Effector memory CD8-positive, alpha-beta T cell (primary cell): ENCODE measurements at regions not wholly inside any gene's neighbourhood (a gene's known extent, or its start where the extent isn't known, plus 50 kb on each side); places are given as distances from the start of the nearest gene placed in this dataset.

Source experiments
- ATAC-seq: fragments of 150-1000 bp; cut with Tn5 transposase; replicated peaks from 2 replicates; pipeline ENCODE4 v1.10.0; 2021; ENCODE audit warnings: mild to moderate bottlenecking, moderate library complexity
- DNase-seq, 3 experiments: peaks; one replicate each; pipeline ENCODE4 v3.0.0; 2021
- H3K27ac Mint-ChIP-seq, 2 donors: one replicate each; pipeline ENCODE4 v1.8.0; 2022; ENCODE audit warnings: mild to moderate bottlenecking in 2 of 2, mixed read lengths in 2 of 2, moderate library complexity in 2 of 2
- H3K27me3 Mint-ChIP-seq, 2 donors: one replicate each; pipeline ENCODE4 v1.8.0; 2022; ENCODE audit warnings: mixed read lengths in 2 of 2
- H3K36me3 Mint-ChIP-seq: one replicate; pipeline ENCODE4 v1.8.0; 2022; ENCODE audit warnings: mild to moderate bottlenecking, moderate library complexity, mixed read lengths; ENCODE audit not compliant: insufficient read depth
- H3K4me1 Mint-ChIP-seq, 2 donors: one replicate each; pipeline ENCODE4 v1.8.0; 2022; ENCODE audit warnings: low read depth in 2 of 2, mixed read lengths in 2 of 2
- H3K4me3 Mint-ChIP-seq, 2 donors: one replicate each; pipeline ENCODE4 v1.8.0; 2022; ENCODE audit warnings: mild to moderate bottlenecking in 2 of 2, mixed read lengths in 2 of 2, moderate library complexity in 2 of 2
- H3K9me3 Mint-ChIP-seq, 2 donors: one replicate each; pipeline ENCODE4 v1.8.0; 2022; ENCODE audit warnings: mixed read lengths in 2 of 2

DNA sequence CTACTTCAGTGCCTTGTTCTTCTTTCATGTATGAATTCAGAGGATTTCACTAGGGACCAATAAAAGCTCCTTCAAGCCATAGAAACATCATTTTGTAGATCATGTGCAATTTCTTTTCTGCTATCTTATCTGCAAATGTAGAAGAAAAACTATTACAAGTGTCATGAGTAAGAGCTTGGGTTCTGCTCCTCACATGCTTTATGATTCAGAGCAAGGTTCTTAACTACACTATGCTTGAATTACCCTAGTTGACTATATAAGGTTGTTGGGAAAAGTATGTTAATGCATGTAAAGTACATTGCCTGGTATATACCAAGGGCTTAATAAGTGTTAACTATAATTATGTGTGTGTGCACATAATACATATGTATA lies 91.4 kb upstream of the S1PR1 start:
- Mint-ChIP-seq H3K27ac (no peak overlapping the region), H3K9me3 (no peaks in the 10 kb centered on the region), H3K36me3 (no peaks in the 10 kb centered on the region), H3K4me1 (no peaks in the 10 kb centered on the region), H3K27me3 (no peaks in the 10 kb centered on the region), H3K4me3 (no peak overlapping the region)
- ATAC-seq, result no peak
- no peak for DNase-seq

DNA sequence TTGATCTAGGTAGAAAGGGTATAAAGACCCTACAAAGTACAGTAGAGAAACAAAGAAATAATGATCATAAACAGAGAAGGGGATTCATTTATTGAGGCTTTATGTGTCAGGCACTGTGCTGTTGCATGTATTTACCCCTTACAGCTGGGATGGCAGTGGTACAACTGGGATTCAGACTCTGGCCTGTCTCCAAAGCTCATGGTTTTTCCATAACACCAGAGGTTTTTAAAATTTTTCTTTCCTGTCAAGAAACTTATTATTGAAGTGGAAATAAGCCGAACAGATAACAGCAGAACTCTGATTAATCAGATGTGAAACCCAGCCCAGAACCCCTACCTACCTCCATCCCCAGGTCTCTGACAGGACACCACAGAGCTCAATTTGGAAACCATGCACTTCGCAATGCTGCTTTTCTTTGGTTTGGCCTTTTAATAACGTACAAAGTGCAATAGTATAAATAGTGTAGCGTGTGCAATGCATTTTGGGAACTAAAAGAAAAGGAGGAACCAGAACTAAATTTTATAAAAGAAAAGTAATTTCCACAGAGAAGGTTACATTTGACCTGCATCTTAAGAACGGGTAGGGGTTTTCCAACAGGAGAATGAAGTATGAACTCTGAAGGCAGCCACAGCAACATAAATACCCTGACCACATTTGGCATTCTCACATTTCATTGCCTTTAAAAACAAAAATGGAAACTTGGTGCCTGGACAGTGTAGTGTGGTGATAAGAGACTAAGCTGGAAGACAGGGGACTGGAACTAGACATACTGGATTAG lies 92.0 kb upstream of the S1PR1 start:
- Mint-ChIP-seq H3K36me3 (no peaks in the 10 kb centered on the region), H3K9me3 (no peaks in the 10 kb centered on the region), H3K4me1 (no peaks in the 10 kb centered on the region), H3K27me3 (no peaks in the 10 kb centered on the region), H3K4me3 (no peak overlapping the region), H3K27ac (peak overlapping the region in 1 of 2 donors; percentile 35)
- DNase-seq (no peak), ATAC-seq (no peak)

DNA sequence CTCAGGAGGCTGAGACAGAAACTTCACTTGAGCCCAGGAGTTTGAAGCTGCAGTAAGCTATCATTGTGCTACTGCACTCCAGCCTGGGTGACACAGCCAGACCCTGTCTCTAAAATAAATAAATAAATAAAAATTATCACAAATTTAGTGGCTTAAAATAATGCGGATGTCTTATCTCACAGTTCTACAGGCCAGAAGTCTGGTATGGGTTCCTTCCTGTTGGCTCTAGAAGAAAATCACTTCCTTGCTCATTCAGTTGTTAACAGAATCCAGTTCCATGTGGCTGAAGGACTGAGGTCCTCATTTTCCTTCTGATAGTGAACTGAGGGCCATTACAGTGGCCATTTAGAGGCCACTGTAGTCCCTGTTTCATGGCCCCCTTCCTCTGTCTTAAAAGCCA lies 94.6 kb upstream of the S1PR1 start:
- Mint-ChIP-seq H3K4me3 (no peak overlapping the region), H3K4me1 (peaks cover 7 to 16% of the 10 kb centered on the region in 2 donors), H3K27ac (no peak overlapping the region), H3K27me3 (no peaks in the 10 kb centered on the region), H3K9me3 (no peaks in the 10 kb centered on the region), H3K36me3 (no peaks in the 10 kb centered on the region)
- DNase-seq, result no peak
- ATAC-seq, result no peak

DNA sequence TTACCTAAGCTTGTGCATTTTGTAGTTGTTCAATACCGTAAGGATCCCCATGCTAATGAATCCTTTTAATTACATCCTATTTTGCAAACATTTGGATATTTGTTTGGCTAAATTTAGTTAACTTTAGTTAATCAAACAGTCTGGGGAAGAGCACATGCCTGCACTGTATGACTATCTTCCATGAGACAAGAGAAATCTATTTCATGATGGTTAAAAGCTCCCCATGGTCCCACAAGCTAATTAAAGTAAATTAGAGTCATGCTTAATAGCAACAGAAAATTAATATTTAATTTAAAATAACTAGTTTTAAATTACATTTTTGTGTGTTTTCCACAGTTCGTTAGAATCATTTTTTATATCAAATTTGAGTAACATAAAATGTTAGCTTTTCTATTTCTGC lies 95.4 kb upstream of the S1PR1 start:
- Mint-ChIP-seq H3K4me1 (peaks cover 15 to 22% of the 10 kb centered on the region in 2 donors), H3K9me3 (no peaks in the 10 kb centered on the region), H3K27ac (no peak overlapping the region), H3K4me3 (no peak overlapping the region), H3K27me3 (no peaks in the 10 kb centered on the region), H3K36me3 (no peaks in the 10 kb centered on the region)
- ATAC-seq (no peak), DNase-seq (no peak)

DNA sequence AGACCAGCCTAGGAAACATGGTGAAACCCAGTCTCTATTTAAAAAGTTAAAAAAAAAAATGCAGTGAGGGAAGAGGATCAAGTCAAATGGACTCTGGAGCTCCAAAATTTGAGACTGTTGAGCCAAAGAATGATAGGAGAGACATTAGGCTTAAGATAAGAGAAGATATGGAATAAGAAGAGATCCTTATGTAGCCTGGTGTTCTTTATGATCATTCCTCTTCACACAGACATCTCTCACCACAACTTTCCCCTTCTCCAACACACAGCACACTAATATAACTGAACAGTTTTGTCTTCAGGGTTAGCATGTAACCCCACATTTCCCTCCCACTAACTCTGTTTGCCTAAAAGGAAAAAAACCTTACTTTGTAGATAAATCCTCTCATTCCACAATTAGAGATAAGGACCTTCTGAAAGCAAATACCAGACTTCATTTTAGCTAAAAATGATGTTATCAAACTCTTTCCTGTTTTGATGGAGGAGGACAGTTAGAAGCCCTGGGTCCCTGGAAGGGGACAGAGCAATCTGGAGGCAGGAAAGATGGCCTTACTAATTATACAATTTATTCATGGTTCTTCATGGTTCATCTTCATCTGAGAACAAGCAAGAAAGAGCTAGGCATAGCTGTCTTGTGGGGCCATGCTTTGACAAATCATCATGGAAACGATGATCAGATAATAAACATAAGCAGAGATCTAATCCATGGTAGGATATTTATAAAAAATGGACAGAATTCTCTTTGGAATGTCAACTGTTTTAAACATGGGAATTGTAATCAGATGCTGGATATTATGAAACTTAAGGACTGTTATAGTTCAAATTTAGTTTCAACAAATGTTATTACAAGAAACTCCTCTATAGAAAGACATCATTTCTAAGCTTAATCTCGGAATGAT lies 96.7 kb upstream of the S1PR1 start:
- Mint-ChIP-seq H3K4me1 (peaks cover 23 to 25% of the 10 kb centered on the region in 2 donors), H3K4me3 (no peak overlapping the region), H3K36me3 (no peaks in the 10 kb centered on the region), H3K27me3 (no peaks in the 10 kb centered on the region), H3K27ac (no peak overlapping the region), H3K9me3 (no peaks in the 10 kb centered on the region)
- DNase-seq, result no peak
- no peak for ATAC-seq

DNA sequence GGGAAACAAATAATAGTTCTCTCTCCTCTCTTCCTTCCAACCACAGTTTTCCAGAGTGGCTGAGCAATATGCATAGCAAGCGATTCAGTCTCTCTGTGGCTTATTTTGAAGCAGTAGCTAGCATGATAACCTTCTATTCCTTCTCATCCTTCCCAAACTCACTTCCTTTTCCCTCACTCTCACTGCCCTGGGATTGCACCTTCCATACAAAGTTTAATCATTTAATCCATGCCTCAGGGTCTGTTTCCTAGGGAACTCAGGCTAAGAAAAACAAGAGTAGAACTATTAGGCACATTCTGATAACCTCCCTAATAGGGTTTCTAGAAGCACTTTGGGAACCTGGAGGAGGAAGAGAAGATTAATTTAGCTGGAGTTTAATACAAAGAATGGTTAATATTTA lies 97.7 kb upstream of the S1PR1 start:
- Mint-ChIP-seq H3K36me3 (no peaks in the 10 kb centered on the region), H3K4me1 (peaks cover 33% of the 10 kb centered on the region in 2 donors), H3K27ac (no peak overlapping the region), H3K9me3 (no peaks in the 10 kb centered on the region), H3K4me3 (no peak overlapping the region), H3K27me3 (no peaks in the 10 kb centered on the region)
- DNase-seq, result no peak
- no peak for ATAC-seq

- Mint-ChIP-seq H3K27me3 (no peaks in the 10 kb centered on the region), H3K36me3 (no peaks in the 10 kb centered on the region), H3K9me3 (no peaks in the 10 kb centered on the region), H3K27ac (peak overlapping the region; percentile 94 to 97), H3K4me1 (peaks cover 34 to 35% of the 10 kb centered on the region in 2 donors), H3K4me3 (peak overlapping the region; percentile 68 to 80)
- DNase-seq (no peak), ATAC-seq (peak; percentile 85)
Observed at GRCh38 chr1:101137144-101138126, 99.4 kb upstream of the S1PR1 start.

DNA sequence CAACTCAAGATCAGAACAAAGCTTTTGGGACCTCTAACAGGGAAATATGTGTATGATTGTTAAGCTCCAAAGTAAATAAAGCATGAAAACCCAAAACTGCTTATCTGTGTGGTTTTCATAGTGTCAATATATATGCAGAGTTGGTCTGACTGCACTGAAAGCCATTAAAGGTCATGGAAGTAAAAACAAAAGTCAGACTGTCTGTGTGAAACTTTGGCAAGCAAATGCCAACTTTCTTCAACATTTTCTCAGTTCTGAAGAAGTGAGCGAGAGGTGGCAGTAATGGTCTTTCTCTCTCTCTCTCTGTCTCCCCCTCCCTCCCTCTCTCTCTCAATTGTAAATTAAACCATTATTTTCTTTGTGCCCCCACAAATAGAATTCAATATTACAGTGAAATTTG lies 100.1 kb upstream of the S1PR1 start:
- DNase-seq (peak in 2 of 3 experiments; percentile 9 to 19), ATAC-seq (peak; percentile 69)
- Mint-ChIP-seq H3K27ac (peak overlapping the region; percentile 94 to 97), H3K4me3 (peak overlapping the region; percentile 68 to 80), H3K27me3 (no peaks in the 10 kb centered on the region), H3K4me1 (peaks cover 34 to 35% of the 10 kb centered on the region in 2 donors), H3K36me3 (no peaks in the 10 kb centered on the region), H3K9me3 (no peaks in the 10 kb centered on the region)

DNA sequence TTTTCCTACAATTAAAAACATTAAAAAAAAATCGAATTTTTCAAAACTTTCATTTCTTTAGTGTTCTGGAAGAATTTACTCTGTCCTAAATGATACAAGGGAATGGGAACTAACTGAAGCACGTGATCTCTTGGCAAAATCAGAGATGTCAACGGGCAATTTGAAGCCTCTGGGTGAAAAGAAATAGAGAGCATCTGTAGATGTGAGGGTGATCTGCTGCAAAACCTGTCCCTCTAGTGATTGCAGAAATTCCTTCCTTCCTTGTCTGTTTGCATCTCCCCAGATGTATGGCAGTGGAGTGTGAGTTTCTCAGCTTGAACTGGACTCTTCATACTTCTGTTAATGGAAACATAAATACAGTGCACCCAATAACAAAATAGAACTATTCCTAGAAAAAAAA lies 100.5 kb upstream of the S1PR1 start:
- peak overlapping the region; percentile 68 to 80 for H3K4me3 Mint-ChIP-seq
- H3K27ac Mint-ChIP-seq, result peak overlapping the region; percentile 94 to 97

GRCh38 chr1:101135526-101135925 lies 101.3 kb upstream of the S1PR1 start:
- no peak for DNase-seq
- Mint-ChIP-seq H3K27ac (peak overlapping the region; percentile 94 to 97), H3K27me3 (no peaks in the 10 kb centered on the region), H3K36me3 (no peaks in the 10 kb centered on the region), H3K4me3 (no peak overlapping the region), H3K9me3 (no peaks in the 10 kb centered on the region), H3K4me1 (peaks cover 38 to 46% of the 10 kb centered on the region in 2 donors)
- no peak for ATAC-seq

More for the DNA sequence above, 100.5 kb upstream of the S1PR1 start:
- Mint-ChIP-seq H3K27me3 (no peaks in the 10 kb centered on the region), H3K4me1 (peaks cover 36 to 39% of the 10 kb centered on the region in 2 donors), H3K9me3 (no peaks in the 10 kb centered on the region), H3K36me3 (no peaks in the 10 kb centered on the region)
- DNase-seq, result no peak
- ATAC-seq, result no peak

- Mint-ChIP-seq H3K27ac (peak overlapping the region in 1 of 2 donors; percentile 82), H3K36me3 (no peaks in the 10 kb centered on the region), H3K4me3 (no peak overlapping the region), H3K9me3 (no peaks in the 10 kb centered on the region), H3K4me1 (peaks cover 29 to 51% of the 10 kb centered on the region in 2 donors), H3K27me3 (no peaks in the 10 kb centered on the region)
- no peak for DNase-seq
- ATAC-seq, result no peak
Observed at GRCh38 chr1:101131239-101131843, 105.5 kb upstream of the S1PR1 start.

- no peaks in the 10 kb centered on the region for H3K36me3 Mint-ChIP-seq
- no peaks in the 10 kb centered on the region for H3K9me3 Mint-ChIP-seq
- peak overlapping the region in 1 of 2 donors; percentile 82 for H3K27ac Mint-ChIP-seq
- H3K27me3 Mint-ChIP-seq, result no peaks in the 10 kb centered on the region
- DNase-seq (no peak), ATAC-seq (no peak)
- peak overlapping the region in 1 of 2 donors; percentile 11 for H3K4me3 Mint-ChIP-seq
- H3K4me1 Mint-ChIP-seq, result peaks cover 27 to 45% of the 10 kb centered on the region in 2 donors
Observed at GRCh38 chr1:101130673-101131072, 105.1 kb upstream of the DPH5 start.
